ENCODE measurements at regions not wholly inside any gene's neighbourhood (a gene's known extent, or its start where the extent isn't known, plus 50 kb on each side); places are given as distances from the start of the nearest gene placed in this dataset.

- ATAC-seq (no peak), DNase-seq (no peak)
- H3K9me3 ChIP-seq (ENCODE audit: control insufficient read depth, insufficient read depth, low read length) = no peaks in the 10 kb centered on the region
- no peaks in the 10 kb centered on the region for H3K4me1 Mint-ChIP-seq
- no peaks in the 10 kb centered on the region for H3K36me3 Mint-ChIP-seq
- H3K36me3 ChIP-seq (ENCODE audit: control insufficient read depth, insufficient read depth, low read length) = no peaks in the 10 kb centered on the region
- H3K27ac Mint-ChIP-seq = no peak overlapping the region
- no peaks in the 10 kb centered on the region for H3K9me3 Mint-ChIP-seq
- peaks cover 6% of the 10 kb centered on the region for H3K4me1 ChIP-seq (ENCODE audit: control insufficient read depth, insufficient read depth, low read length)
- no peak overlapping the region for H3K4me3 Mint-ChIP-seq
- H3K4me3 ChIP-seq (ENCODE audit: low read length) = no peak overlapping the region
- peaks cover 13% of the 10 kb centered on the region for H3K27me3 ChIP-seq (ENCODE audit: control insufficient read depth, insufficient read depth, low read length)
- intact Hi-C loops (cut with micrococcal nuclease) = no loop called here
- 91% methylated on average over 24 of the region's 29 CpGs for WGBS (ENCODE audit: insufficient coverage)
- no peak for TF ChIP-seq CTCF (IDR thresholded peaks at IDR 0.05)
- no peak overlapping the region for H3K27ac ChIP-seq (ENCODE audit: low read length)
- peaks cover 25 to 39% of the 10 kb centered on the region in 2 donors for H3K27me3 Mint-ChIP-seq (ENCODE audit: low read depth in 2 of 2)
These were observed 65.0 kb upstream of the MAP3K4 start for GRCh38 chr6:160926281-160927276.

DNA sequence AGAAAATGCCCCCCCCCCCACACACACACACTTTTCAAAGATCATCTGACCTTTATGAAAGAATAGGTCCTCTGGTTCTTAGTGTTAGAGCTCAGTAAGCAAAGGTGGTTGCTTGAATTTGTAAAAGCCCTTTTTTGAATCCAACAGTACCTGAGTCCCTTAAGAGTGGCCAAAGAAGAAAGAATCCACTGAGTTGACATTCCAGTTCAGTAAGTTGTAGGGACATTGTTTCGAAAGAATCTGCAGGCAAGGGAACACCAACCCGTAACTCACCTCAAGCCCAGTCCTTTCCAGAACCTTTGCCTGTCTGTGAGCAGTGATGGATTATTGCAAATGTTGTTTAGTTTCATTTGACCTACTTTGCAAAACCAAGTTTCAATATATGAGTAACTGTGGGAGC is 64.2 kb upstream of the MAP3K4 start:
- Histone ChIP-seq H3K4me3 (ENCODE audit: low read length) (no peak overlapping the region), H3K36me3 (ENCODE audit: control insufficient read depth, insufficient read depth, low read length) (no peaks in the 10 kb centered on the region), H3K27ac (ENCODE audit: low read length) (no peak overlapping the region), H3K4me1 (ENCODE audit: control insufficient read depth, insufficient read depth, low read length) (peaks cover 6% of the 10 kb centered on the region), H3K27me3 (ENCODE audit: control insufficient read depth, insufficient read depth, low read length) (peaks cover 13% of the 10 kb centered on the region), H3K9me3 (ENCODE audit: control insufficient read depth, insufficient read depth, low read length) (no peaks in the 10 kb centered on the region)
- ATAC-seq = no peak
- no peaks in the 10 kb centered on the region for H3K9me3 Mint-ChIP-seq
- H3K27me3 Mint-ChIP-seq (ENCODE audit: low read depth in 2 of 2) = peaks cover 24 to 39% of the 10 kb centered on the region in 2 donors
- no peak overlapping the region for H3K4me3 Mint-ChIP-seq
- no peak for DNase-seq
- 93% methylated on average over 2 of the region's 2 CpGs for WGBS (ENCODE audit: insufficient coverage)
- TF ChIP-seq CTCF (IDR thresholded peaks at IDR 0.05) = no peak
- no peaks in the 10 kb centered on the region for H3K36me3 Mint-ChIP-seq
- no peak overlapping the region for H3K27ac Mint-ChIP-seq
- H3K4me1 Mint-ChIP-seq = no peaks in the 10 kb centered on the region
- intact Hi-C loops (cut with micrococcal nuclease) = no loop called here

DNA sequence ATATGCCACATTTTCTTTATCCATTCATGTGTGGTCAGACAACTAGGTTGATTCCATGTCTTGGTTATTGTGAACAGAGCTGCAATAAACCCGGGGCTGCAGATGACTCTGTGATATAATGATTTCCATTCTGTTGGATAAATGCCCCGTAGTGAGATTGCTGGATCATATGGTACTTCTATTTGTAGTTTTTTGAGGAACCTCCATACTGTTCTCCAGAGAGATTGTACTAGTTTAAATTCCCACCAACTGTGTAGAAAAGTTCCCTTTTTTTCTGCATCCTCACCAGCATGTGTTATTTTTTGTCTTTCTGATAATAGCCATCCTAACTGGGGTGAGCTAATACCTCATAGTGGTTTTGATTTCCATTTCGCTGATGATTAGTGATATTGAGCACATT is 62.2 kb upstream of the MAP3K4 start:
- peaks cover 13% of the 10 kb centered on the region for H3K27me3 ChIP-seq (ENCODE audit: control insufficient read depth, insufficient read depth, low read length)
- no peaks in the 10 kb centered on the region for H3K4me1 Mint-ChIP-seq
- H3K27ac ChIP-seq (ENCODE audit: low read length) = no peak overlapping the region
- 83% methylated on average over 2 of the region's 3 CpGs for WGBS (ENCODE audit: insufficient coverage)
- intact Hi-C loops (cut with micrococcal nuclease) = no loop called here
- DNase-seq (no peak), ATAC-seq (no peak)
- H3K36me3 ChIP-seq (ENCODE audit: control insufficient read depth, insufficient read depth, low read length) = no peaks in the 10 kb centered on the region
- H3K27me3 Mint-ChIP-seq (ENCODE audit: low read depth in 2 of 2) = peaks cover 28 to 39% of the 10 kb centered on the region in 2 donors
- TF ChIP-seq CTCF (IDR thresholded peaks at IDR 0.05) = no peak
- H3K4me3 Mint-ChIP-seq = no peak overlapping the region
- H3K9me3 ChIP-seq (ENCODE audit: control insufficient read depth, insufficient read depth, low read length) = no peaks in the 10 kb centered on the region
- H3K9me3 Mint-ChIP-seq = no peaks in the 10 kb centered on the region
- peaks cover 6% of the 10 kb centered on the region for H3K4me1 ChIP-seq (ENCODE audit: control insufficient read depth, insufficient read depth, low read length)
- H3K27ac Mint-ChIP-seq = no peak overlapping the region
- H3K36me3 Mint-ChIP-seq = no peaks in the 10 kb centered on the region
- H3K4me3 ChIP-seq (ENCODE audit: low read length) = no peak overlapping the region
